ENCODE measurements at regions not wholly inside any gene's neighbourhood (a gene's known extent, or its start where the extent isn't known, plus 50 kb on each side); places are given as distances from the start of the nearest gene placed in this dataset.
"Not testable (repeated sequence)": the region's sequence is repeated elsewhere in the genome, so short reads cannot be mapped to it uniquely, and the experiment has no call there.

DNA sequence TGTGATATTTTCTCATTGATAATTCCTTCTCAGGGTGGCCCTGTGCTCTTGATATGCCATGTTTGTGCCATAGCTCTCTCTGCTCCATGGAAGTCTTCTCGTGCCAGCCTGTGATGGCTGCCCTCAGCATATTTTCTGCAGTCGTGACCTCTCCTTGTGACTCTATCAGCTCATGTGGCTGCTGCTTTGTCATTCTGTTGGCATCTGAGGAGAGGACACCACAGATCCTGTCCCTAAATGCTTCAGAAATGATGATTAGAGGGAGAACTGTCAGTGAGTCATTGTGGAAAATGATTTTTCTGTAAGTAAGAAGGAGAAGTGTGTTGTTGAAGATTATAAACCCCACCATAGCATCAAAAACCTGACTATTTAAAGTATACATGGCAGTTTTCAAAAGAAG lies 286.0 kb downstream of the ADGRL2 start:
- no peak for DNase-seq

DNA sequence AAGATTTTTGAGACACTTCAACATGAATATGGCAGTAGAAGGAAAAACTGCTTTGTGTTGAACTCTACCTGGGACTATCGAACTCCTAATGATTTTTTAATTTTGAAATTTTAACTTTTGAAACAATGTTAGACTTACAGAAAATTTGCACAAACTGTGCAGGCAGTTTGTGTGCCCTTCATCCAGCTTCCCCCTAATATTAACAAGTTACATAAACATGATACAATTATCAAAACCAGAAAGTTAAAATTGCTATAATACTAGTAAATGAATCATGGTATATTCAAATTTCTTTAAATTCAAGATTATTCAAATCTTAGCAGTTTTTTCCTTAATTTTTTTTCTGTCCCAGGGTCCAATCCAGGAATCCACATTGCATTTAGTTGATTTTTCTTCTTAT lies 278.9 kb downstream of the ADGRL2 start:
- DNase-seq: no peak

DNA sequence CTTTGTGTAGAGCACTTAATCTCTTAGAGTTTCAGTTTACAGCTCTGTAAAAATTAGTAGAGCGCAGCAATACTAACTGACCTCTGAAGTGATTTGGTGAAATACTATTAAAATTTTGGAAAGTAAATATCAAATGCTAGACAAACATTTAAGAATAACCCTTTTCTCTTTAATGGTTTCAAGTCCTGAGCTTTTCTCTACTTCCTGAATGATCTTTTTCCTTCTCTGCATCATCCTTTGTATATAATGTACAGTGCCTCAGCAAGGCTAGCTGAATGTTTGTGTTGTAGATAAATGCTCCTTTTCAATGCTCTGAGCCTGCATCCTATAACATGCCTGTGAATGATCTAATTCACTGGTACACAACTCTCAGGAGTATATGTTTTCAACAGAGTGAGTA lies 272.9 kb downstream of the ADGRL2 start:
- no peak for DNase-seq

DNA sequence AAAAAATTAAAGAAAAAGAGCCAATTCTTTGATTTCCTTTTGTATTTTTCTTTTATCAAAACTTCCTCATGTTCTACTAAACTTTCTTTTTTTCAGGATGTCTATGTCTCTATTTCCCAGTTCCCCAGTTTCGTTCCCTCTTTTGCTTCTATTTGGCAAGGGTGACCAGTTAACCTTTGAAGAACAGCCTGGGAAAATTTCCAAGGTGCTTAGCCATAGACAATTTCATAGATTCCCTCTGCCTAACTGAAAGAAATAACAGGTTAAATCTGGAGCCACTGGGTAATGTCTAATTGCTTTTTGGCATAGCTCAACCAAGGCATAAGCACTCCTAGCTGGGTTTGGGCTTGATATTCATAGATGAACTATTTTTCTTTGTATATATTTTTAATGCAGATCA lies 272.3 kb downstream of the ADGRL2 start:
- no peak for DNase-seq

DNA sequence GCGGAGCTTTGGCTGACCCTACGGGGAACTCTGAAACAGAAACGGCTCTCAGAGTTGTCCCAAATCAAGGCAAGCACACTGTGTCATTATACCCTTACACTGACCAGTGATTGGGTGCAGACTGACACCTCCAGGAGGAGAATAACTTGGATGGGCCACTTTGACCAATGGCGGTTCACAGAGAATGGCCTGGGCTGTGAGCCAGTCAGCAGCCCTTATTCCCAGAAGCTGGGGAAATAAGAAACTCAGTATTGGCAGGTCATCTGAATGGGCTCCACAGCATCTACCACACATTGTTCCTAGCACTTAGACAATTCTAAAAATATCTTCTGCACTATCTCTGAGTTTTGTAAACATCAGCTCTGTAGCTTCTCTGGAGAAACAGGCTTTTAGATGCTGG lies 265.2 kb downstream of the ADGRL2 start:
- DNase-seq: no peak

DNA sequence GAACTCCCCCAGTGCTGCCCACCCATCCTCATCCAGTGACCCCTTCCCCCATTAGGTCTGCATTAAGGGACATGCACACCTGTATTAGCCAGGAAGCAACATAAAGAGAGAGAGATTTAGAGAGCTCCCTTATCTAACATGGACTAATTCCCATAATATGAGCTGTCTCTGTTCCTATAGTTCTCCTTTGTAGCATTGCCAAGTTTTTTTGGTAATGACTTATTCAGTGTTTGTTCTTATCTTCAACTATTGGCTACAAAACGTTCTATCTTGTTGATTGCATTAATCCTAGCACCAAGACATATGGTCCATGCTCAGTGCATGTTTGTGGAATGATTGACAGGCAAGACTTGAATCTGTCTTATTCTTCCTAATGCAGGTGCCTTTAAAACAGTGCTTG lies 264.0 kb downstream of the ADGRL2 start:
- no peak for DNase-seq

DNA sequence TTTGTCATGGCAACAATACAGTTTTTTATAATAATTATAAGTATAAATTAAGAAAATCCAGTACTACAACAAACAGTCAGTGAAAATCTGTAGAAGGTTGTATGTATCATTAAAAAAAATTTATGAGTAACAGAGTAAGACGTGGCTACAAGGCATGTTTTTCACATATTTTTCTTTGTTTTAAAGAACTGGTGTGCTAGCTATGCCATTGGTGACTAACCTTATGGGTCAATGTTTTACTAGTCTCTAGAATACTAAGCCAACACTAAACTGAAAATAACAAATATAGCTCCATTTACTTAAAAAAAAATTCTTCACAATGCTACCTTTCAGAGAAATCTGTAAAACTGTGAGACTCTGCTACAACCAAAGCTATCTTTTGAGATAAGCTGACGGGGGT lies 261.5 kb downstream of the ADGRL2 start:
- DNase-seq: no peak

DNA sequence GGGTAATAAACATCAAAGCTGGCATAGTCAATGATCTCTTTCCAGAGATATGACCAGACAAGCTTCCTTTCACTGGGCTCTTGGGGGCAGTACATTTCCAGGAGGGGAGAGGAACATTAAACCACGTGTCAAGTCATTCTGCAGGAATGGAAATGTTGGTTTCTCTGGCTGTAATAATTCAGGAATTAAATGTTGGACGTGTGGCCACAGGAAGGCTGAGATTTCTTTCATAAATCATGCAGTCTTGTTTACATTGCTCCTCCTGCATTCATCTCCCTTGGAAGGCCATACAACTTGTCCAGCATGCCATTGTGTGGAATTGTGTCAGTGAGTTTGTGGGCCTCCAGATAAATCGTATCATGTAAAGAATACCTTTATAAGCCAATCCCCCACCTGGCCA lies 259.2 kb downstream of the ADGRL2 start:
- DNase-seq: no peak

DNA sequence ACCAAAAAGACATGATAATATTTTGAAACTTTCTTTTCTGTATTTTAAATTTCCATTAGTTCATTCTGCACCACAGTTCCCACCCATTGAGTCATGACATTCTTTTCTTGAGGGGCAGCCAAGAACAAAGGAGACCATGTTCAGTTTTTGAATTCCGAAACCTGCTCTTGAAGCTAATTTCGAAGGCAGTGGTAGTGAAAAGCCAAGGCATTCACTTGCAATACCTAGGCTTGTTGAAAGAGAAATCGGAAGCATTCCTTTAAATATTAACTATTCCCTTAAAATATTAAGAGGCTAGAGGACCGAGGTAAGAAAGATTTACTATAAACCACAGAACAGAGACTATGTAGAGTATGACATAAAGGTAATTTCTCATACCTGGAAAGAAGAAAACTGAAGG lies 256.3 kb downstream of the ADGRL2 start:
- no peak for DNase-seq

DNA sequence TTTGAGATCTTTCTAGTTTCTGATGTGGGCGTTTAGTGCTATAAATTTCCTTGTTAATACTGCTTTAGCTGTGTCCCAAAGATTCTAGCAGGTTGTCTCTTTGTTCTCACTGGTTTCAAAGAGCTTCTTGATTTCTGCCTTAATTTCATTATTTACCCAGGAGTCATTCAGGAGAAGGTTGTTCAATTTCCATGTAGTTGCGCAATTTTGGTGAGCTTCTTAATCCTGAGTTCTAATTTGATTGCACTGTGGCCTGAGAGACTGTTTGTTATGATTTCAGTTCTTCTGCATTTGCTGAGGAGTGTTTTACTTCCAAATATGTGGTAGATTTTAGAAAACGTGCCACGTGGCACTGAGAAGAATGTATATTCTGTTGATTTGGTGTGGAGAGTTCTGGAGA lies 254.6 kb downstream of the ADGRL2 start:
- DNase-seq: not testable (repeated sequence)

DNA sequence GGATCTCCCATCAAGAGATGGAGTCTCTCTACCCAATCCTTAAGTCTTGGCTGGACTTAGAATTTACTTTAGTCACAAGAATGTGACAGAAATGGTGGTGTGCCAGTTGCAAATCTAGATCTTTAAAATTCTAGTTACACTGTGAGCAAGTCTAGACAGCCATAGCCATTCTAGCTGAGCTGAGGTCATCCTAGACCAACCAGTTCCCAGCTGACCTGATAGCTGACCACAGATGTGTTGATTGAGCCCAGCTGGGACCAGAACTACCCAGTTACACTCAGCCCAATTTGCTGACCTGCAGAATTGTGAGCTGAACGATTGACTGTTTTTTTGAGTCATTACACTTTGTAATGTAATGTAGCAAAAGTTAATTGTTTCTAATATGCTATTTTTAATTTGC lies 251.8 kb downstream of the ADGRL2 start:
- no peak for DNase-seq

DNA sequence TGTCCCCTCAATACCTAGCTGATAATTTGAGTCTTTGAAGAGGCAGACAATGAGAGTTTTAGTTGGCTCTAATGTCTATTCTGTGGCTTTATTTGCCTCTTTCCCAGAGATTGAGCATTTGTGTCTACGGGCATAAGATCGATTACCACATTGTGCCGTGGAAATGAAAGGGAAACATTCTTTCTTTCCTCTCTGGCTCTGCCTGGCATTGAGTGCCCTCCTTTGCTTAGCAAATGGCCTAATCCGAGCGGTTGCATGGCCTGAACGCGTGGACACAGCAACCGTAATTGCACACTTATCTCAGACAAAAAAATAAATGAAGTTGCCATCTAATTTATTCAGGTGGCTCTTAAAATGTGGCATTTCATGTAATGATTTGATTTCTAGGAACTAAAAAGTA lies 247.9 kb downstream of the ADGRL2 start:
- no peak for DNase-seq

DNA sequence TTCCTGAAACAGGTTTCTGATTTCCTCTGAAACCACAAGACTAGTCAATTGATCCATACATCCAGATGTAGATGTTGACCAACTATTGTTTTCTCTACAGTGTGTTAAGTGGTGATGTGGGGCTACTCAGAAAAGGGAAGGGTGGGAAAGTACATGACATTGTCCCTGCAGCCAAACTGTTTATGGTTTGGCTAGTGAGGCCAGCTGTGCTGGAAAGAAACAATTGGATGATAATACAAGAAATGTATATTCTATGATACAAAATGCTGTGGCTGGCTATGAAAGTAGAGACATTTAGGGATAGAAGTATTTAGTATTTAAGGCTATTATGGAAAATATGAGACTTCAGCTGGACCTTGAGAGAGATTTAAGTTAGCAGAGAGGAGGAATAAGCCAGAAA lies 244.5 kb downstream of the ADGRL2 start:
- no peak for DNase-seq

DNA sequence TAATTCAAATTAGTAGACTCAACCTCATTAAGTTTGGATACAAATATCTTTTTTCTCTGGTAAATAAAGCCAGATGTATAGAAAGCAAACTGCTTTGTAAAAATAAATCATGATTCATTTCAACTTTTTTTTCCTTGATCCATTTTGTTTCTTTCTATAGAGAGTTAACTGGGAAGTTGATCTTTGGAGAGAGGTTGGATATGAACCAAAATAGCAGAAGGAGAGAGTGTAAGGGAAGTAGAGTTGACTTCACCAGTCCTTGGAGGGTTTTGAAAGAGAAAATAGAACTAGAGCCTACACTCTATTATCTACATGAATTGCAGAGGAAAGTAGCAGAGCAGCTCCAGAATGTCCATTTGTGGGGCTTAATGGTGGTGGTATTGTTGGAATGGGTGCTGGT lies 243.8 kb downstream of the ADGRL2 start:
- DNase-seq: no peak

DNA sequence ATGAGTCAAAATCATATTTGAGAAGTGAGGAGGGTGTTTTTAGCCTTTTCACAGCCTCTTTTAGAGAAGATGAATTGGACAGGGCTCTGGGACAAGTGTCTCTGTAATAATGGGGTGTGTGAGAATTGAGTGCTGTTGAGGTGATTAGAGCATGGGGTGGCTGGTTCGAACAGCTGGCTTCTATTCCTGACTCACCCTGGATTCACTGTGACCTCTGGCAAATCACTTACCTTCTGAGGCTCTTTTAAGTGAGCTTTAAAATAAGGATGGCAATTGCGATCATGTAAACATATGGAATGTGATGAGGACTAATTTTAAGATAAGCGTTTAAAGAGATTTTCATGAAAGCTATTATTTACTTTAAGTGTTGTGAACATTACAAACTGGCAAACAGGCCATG lies 243.4 kb downstream of the ADGRL2 start:
- no peak for DNase-seq

DNA sequence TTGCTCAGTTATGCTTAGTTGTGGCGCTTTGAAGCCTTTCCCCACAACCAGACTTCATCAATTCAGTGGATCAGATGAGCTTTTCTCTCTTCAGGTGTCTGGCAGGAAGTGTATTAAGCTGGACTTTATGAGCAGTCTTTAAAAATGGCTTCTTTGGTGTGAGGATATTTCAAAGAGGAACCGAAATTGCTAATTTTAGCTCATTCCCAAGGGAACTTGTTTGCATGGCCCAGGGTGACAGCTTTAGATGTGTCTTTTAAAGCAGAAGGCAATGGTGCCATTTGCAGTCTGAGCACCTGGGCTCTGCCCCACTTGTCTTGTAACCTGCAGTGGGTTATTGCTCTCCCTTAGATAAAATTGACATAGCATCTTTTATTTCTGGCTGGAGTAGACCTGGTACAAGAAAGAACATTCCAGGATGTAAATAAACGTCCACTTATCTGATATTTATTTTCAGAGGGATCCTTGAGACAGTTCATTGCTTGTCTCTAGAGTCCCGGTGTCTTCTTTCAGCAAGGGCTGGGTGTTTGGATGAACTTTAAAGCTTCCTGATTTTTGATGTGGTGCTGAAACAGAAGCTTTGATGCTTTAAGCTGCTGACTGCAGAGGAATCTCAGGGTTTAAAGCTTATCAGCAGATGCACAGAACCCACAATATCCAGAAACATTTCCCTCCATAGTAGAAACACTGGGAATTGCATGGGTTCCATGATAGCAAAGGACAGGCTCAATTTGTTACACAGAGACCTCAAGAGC lies 241.7 kb downstream of the ADGRL2 start:
- no peak for DNase-seq
